ENCODE measurements at regions not wholly inside any gene's neighbourhood (a gene's known extent, or its start where the extent isn't known, plus 50 kb on each side); places are given as distances from the start of the nearest gene placed in this dataset.

DNA sequence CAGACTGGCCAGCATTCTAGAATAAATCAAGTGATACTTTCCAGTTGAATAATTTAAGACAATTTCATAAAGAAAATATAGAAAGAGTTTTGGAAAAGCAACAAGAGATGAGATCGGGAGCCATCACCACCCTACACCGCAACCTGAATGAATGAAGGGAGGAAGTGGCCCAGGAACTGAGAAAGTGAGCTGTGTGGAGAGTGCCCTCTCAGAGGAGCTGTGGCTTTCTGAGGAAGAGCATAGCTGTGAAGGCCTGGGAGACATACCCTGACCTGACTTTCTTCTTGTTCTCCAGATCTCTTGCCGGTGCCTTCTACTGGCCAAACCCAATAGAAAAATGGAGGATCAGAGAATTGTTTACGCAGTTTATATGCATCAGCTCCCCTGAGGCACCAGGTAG lies 79.3 kb upstream of the TSPAN8 start:
- no peak for DNase-seq (ENCODE audit: low spot score)
- TF ChIP-seq, protein P1, sequence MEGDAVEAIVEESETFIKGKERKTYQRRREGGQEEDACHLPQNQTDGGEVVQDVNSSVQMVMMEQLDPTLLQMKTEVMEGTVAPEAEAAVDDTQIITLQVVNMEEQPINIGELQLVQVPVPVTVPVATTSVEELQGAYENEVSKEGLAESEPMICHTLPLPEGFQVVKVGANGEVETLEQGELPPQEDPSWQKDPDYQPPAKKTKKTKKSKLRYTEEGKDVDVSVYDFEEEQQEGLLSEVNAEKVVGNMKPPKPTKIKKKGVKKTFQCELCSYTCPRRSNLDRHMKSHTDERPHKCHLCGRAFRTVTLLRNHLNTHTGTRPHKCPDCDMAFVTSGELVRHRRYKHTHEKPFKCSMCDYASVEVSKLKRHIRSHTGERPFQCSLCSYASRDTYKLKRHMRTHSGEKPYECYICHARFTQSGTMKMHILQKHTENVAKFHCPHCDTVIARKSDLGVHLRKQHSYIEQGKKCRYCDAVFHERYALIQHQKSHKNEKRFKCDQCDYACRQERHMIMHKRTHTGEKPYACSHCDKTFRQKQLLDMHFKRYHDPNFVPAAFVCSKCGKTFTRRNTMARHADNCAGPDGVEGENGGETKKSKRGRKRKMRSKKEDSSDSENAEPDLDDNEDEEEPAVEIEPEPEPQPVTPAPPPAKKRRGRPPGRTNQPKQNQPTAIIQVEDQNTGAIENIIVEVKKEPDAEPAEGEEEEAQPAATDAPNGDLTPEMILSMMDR (IDR thresholded peaks at IDR 0.05; ENCODE audit: extremely low read depth, missing control alignments) = no peak

DNA sequence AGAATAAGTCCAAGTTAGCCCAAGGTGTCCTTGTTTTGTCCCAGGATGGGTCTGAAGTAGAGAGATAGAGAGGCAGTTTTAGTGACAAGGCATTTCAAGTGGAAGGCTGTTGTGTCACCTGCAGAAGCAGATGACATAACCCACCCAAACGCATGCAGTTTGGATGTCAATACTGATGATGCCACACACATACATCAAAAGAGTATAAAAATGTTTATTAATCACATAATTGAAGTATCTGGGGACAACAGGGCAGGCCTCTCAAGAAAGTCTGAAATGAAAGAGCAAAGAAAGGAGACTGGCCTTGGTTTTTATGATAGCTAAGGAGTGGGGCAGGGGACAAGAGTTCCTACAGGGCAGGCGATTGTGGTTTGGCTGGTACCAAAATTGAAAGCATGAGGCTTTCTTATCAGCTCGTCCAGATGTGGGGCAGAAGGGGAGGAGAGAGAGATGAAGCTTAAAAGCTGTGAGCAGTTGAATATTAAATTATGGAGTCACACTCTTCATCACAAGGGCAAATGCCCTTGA lies 78.4 kb upstream of the TSPAN8 start:
- DNase-seq (ENCODE audit: low spot score) = no peak
- TF ChIP-seq, protein P1 (IDR thresholded peaks at IDR 0.05; ENCODE audit: extremely low read depth, missing control alignments) = no peak

DNA sequence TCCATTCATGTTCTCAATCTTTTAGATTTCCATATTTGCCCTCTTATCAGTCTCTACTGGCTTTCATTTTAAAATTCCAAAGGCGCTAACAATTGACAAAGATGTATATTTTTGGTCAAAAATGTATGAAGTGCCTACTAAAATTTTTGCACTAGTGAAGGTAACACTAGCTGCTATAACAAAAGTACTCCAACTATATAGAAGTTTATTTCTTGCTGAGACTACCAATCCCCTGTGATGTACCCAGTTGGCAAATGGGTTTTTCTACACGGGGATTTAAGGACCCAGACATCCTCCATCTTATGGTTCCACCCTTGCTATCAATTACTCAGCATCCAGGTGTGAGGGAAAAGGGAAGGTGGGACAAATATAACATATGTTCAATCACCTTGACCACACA lies 75.3 kb upstream of the TSPAN8 start:
- DNase-seq (ENCODE audit: low spot score) = no peak
- TF ChIP-seq, protein P1 (IDR thresholded peaks at IDR 0.05; ENCODE audit: extremely low read depth, missing control alignments) = no peak

DNA sequence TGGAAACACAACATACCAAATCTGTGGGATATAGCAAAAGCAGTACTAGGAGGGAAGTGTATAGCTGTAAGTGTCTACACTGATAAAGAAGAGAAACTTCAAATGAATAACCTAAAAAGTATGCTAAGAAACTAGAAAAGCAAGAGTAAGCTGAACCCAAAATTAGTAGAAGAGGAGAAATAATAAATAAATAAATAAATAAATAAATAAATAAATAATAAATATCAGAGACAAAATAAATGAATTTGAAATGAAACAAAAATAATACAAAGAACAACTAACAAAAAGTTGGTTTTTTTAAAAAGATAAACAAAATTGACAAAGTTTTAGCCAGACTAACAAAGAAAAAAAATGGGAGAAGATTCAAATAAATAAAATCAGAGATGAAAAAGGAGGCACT lies 72.7 kb upstream of the TSPAN8 start:
- DNase-seq (ENCODE audit: low spot score) = no peak
- TF ChIP-seq, protein P1 (IDR thresholded peaks at IDR 0.05; ENCODE audit: extremely low read depth, missing control alignments) = no peak

DNA sequence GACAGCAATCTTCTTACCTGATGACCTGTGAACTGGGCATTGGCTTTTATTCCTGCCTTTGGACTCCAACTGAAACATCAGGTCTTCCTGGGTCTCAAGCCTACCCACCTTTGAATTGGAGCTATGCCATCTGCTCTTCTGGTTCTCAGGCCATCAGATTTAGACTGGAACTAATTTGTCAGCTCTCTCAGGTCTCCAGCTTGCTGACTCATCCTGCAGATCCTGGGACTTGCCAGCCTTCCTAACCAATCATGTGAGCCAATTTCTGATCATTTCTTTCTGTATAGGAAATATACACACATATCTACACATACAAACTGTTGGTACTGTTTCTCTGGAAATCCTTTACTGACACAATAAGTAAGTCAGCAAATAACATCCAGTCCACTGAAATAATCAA lies 65.3 kb upstream of the TSPAN8 start:
- DNase-seq (ENCODE audit: low spot score) = no peak
- TF ChIP-seq, protein P1 (IDR thresholded peaks at IDR 0.05; ENCODE audit: extremely low read depth, missing control alignments) = no peak

DNA sequence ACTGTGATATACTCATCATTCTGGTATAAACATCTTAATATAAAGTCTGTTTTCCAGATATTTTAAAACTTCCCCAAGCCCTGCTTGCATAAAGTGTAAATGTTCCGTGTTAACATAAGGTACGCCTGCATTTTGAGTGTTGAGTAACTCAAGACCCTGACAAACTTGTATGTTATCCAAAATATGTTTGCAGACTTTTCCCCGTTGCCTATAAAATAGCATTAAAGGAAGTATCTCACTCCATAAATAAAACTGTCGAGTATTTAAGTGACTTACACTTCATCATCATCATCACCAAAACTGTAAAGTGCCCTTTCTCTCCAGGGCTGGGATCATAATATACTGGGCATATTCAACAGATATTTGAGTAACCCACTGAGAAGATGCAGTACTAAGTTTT lies 64.6 kb upstream of the TSPAN8 start:
- DNase-seq (ENCODE audit: low spot score) = no peak
- TF ChIP-seq, protein P1 (IDR thresholded peaks at IDR 0.05; ENCODE audit: extremely low read depth, missing control alignments) = no peak

DNA sequence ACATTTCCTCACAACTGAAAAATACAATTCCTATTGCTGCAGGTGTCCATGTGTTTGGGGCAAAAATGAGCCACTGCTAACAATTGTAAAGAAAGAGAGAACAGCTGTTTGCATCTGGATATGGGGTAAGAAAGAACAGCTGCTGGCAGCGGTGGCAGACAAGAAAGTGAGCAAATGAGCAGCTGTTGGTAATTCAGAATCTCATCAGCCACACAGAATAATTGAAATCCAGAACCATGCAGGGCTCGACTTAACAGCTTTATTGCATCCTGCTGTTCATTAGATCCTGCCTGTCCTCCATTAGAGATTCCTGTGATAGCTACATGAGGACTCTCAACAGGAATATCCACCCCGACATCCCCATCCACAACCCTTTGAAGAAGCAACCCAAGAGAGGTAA lies 62.5 kb upstream of the TSPAN8 start:
- TF ChIP-seq, protein P1 (IDR thresholded peaks at IDR 0.05; ENCODE audit: extremely low read depth, missing control alignments) = no peak
- DNase-seq (ENCODE audit: low spot score) = no peak

Data from GM20000 (cell line).